ENCODE measurements at regions not wholly inside any gene's neighbourhood (a gene's known extent, or its start where the extent isn't known, plus 50 kb on each side); places are given as distances from the start of the nearest gene placed in this dataset.

- POLR2A ChIA-PET = no interaction called here
- in situ Hi-C loops (cut with HindIII; ENCODE audit: extremely low pct_ligation_motif_present, low pct_unique_long_range_greater_than_20kb) = no loop called here
- TF ChIP-seq, protein P1, sequence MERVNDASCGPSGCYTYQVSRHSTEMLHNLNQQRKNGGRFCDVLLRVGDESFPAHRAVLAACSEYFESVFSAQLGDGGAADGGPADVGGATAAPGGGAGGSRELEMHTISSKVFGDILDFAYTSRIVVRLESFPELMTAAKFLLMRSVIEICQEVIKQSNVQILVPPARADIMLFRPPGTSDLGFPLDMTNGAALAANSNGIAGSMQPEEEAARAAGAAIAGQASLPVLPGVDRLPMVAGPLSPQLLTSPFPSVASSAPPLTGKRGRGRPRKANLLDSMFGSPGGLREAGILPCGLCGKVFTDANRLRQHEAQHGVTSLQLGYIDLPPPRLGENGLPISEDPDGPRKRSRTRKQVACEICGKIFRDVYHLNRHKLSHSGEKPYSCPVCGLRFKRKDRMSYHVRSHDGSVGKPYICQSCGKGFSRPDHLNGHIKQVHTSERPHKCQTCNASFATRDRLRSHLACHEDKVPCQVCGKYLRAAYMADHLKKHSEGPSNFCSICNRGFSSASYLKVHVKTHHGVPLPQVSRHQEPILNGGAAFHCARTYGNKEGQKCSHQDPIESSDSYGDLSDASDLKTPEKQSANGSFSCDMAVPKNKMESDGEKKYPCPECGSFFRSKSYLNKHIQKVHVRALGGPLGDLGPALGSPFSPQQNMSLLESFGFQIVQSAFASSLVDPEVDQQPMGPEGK (CRISPR knock-in tag; IDR thresholded peaks at IDR 0.05) = no peak
- no peak for TF ChIP-seq TFDP2 (CRISPR knock-in tag; IDR thresholded peaks at IDR 0.05)
- TF ChIP-seq, protein P2, sequence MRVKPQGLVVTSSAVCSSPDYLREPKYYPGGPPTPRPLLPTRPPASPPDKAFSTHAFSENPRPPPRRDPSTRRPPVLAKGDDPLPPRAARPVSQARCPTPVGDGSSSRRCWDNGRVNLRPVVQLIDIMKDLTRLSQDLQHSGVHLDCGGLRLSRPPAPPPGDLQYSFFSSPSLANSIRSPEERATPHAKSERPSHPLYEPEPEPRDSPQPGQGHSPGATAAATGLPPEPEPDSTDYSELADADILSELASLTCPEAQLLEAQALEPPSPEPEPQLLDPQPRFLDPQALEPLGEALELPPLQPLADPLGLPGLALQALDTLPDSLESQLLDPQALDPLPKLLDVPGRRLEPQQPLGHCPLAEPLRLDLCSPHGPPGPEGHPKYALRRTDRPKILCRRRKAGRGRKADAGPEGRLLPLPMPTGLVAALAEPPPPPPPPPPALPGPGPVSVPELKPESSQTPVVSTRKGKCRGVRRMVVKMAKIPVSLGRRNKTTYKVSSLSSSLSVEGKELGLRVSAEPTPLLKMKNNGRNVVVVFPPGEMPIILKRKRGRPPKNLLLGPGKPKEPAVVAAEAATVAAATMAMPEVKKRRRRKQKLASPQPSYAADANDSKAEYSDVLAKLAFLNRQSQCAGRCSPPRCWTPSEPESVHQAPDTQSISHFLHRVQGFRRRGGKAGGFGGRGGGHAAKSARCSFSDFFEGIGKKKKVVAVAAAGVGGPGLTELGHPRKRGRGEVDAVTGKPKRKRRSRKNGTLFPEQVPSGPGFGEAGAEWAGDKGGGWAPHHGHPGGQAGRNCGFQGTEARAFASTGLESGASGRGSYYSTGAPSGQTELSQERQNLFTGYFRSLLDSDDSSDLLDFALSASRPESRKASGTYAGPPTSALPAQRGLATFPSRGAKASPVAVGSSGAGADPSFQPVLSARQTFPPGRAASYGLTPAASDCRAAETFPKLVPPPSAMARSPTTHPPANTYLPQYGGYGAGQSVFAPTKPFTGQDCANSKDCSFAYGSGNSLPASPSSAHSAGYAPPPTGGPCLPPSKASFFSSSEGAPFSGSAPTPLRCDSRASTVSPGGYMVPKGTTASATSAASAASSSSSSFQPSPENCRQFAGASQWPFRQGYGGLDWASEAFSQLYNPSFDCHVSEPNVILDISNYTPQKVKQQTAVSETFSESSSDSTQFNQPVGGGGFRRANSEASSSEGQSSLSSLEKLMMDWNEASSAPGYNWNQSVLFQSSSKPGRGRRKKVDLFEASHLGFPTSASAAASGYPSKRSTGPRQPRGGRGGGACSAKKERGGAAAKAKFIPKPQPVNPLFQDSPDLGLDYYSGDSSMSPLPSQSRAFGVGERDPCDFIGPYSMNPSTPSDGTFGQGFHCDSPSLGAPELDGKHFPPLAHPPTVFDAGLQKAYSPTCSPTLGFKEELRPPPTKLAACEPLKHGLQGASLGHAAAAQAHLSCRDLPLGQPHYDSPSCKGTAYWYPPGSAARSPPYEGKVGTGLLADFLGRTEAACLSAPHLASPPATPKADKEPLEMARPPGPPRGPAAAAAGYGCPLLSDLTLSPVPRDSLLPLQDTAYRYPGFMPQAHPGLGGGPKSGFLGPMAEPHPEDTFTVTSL (CRISPR knock-in tag; IDR thresholded peaks at IDR 0.05; ENCODE audit: borderline replicate concordance) = no peak
- TF ChIP-seq, protein P3, sequence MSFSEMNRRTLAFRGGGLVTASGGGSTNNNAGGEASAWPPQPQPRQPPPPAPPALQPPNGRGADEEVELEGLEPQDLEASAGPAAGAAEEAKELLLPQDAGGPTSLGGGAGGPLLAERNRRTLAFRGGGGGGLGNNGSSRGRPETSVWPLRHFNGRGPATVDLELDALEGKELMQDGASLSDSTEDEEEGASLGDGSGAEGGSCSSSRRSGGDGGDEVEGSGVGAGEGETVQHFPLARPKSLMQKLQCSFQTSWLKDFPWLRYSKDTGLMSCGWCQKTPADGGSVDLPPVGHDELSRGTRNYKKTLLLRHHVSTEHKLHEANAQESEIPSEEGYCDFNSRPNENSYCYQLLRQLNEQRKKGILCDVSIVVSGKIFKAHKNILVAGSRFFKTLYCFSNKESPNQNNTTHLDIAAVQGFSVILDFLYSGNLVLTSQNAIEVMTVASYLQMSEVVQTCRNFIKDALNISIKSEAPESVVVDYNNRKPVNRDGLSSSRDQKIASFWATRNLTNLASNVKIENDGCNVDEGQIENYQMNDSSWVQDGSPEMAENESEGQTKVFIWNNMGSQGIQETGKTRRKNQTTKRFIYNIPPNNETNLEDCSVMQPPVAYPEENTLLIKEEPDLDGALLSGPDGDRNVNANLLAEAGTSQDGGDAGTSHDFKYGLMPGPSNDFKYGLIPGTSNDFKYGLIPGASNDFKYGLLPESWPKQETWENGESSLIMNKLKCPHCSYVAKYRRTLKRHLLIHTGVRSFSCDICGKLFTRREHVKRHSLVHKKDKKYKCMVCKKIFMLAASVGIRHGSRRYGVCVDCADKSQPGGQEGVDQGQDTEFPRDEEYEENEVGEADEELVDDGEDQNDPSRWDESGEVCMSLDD (CRISPR knock-in tag; IDR thresholded peaks at IDR 0.05; ENCODE audit: borderline replicate concordance) = no peak
- no peak for TF ChIP-seq ZFP90 (CRISPR knock-in tag; IDR thresholded peaks at IDR 0.05; ENCODE audit: borderline replicate concordance)
- TF ChIP-seq ZFP37 (CRISPR knock-in tag; IDR thresholded peaks at IDR 0.05; ENCODE audit: borderline replicate concordance) = no peak
- TF ChIP-seq CENPT (CRISPR knock-in tag; IDR thresholded peaks at IDR 0.05; ENCODE audit: low read depth) = no peak
- no peak for TF ChIP-seq ZBTB37 (CRISPR knock-in tag; IDR thresholded peaks at IDR 0.05)
- TF ChIP-seq NR2F1 (CRISPR knock-in tag; IDR thresholded peaks at IDR 0.05) = no peak
- no peak for TF ChIP-seq NFE2L1 (CRISPR knock-in tag; IDR thresholded peaks at IDR 0.05; ENCODE audit: borderline replicate concordance)
- no peak for TF ChIP-seq AHR (CRISPR knock-in tag; IDR thresholded peaks at IDR 0.05)
Measured at GRCh38 chr18:70558371-70558770, 269.5 kb downstream of the SOCS6 start.

More at GRCh38 chr18:70558371-70558770, 269.5 kb downstream of the SOCS6 start:
- Histone ChIP-seq H2AFZ (ENCODE audit: low read length) (no peak overlapping the region), H3K27me3 (ENCODE audit: control insufficient read depth in 1 of 2, insufficient read depth in 2 of 2, low read length in 2 of 2) (no peaks in the 10 kb centered on the region), H4K20me1 (ENCODE audit: insufficient read depth, low read length) (no peaks in the 10 kb centered on the region), H3K4me2 (ENCODE audit: low read depth, low read length) (no peak overlapping the region), H3K27ac (ENCODE audit: extremely low read length, insufficient read depth, low read length) (no peak overlapping the region), H3K36me3 (replicated peaks in 1 of 2; ENCODE audit: control insufficient read depth in 1 of 2, insufficient read depth in 2 of 2, low read length in 2 of 2) (no peaks in the 10 kb centered on the region), H3K79me2 (ENCODE audit: insufficient read depth, low read length) (no peaks in the 10 kb centered on the region), H3K4me1 (ENCODE audit: insufficient read depth, low read length) (no peaks in the 10 kb centered on the region), H3K4me3 (replicated peaks in 1 of 3; ENCODE audit: insufficient read depth in 1 of 3, low read depth in 2 of 3, low read length in 3 of 3) (no peak overlapping the region), H3K9me3 (ENCODE audit: low read length) (no peaks in the 10 kb centered on the region), H3K9ac (ENCODE audit: insufficient read depth, low read depth, low read length) (no peak overlapping the region)
- DNase-seq (ENCODE audit: low spot score) (no peak), ATAC-seq (no peak), FAIRE-seq (no peak)
- 0% methylated on average over 1 of the region's 1 CpG for WGBS (ENCODE audit: low lambda C conversion rate)
- CTCF ChIA-PET (ENCODE audit: low intra/inter-chr PET ratio, low total read pairs) = no interaction called here
- intact Hi-C loops (cut with micrococcal nuclease; ENCODE audit: unreplicated experiment) = no loop called here
- BruUV-seq (replicated peaks) = no TSS peak

Measured in HepG2 (cell line).